ENCODE measurements at regions not wholly inside any gene's neighbourhood (a gene's known extent, or its start where the extent isn't known, plus 50 kb on each side); places are given as distances from the start of the nearest gene placed in this dataset.

- Histone ChIP-seq H3K4me3 (no peak overlapping the region), H3K27ac (no peak overlapping the region), H3K4me1 (ENCODE audit: low read depth) (peaks cover 16% of the 10 kb centered on the region), H3K27me3 (no peaks in the 10 kb centered on the region), H3K9me3 (ENCODE audit: low read depth) (no peaks in the 10 kb centered on the region), H3K36me3 (no peaks in the 10 kb centered on the region)
- DNase-seq (ENCODE audit: low read depth in 1 of 2, low spot score in 1 of 2): no peak
- no peak for TF ChIP-seq CTCF (IDR thresholded peaks at IDR 0.05; ENCODE audit: low read depth, low read length)
Observed at GRCh38 chr6:113356139-113356538, 501.0 kb upstream of the MARCKS start.

GRCh38 chr6:113357041-113357440 is 500.1 kb upstream of the MARCKS start:
- no peak for DNase-seq (ENCODE audit: low read depth in 1 of 2, low spot score in 1 of 2)
- Histone ChIP-seq H3K36me3 (no peaks in the 10 kb centered on the region), H3K9me3 (ENCODE audit: low read depth) (no peaks in the 10 kb centered on the region), H3K4me1 (ENCODE audit: low read depth) (peaks cover 16% of the 10 kb centered on the region), H3K4me3 (no peak overlapping the region), H3K27me3 (no peaks in the 10 kb centered on the region), H3K27ac (no peak overlapping the region)
- TF ChIP-seq CTCF (IDR thresholded peaks at IDR 0.05; ENCODE audit: low read depth, low read length): no peak

GRCh38 chr6:113358063-113358583 is 499.0 kb upstream of the MARCKS start:
- no peak for DNase-seq (ENCODE audit: low read depth in 1 of 2, low spot score in 1 of 2)
- H3K4me1 ChIP-seq (ENCODE audit: low read depth): peaks cover 22% of the 10 kb centered on the region
- H3K36me3 ChIP-seq: no peaks in the 10 kb centered on the region
- H3K27me3 ChIP-seq: no peaks in the 10 kb centered on the region
- no peak overlapping the region for H3K27ac ChIP-seq
- H3K4me3 ChIP-seq: no peak overlapping the region
- no peak for TF ChIP-seq CTCF (IDR thresholded peaks at IDR 0.05; ENCODE audit: low read depth, low read length)
- no peaks in the 10 kb centered on the region for H3K9me3 ChIP-seq (ENCODE audit: low read depth)

GRCh38 chr6:113359155-113360140 is 497.7 kb upstream of the MARCKS start:
- no peak for TF ChIP-seq CTCF (IDR thresholded peaks at IDR 0.05; ENCODE audit: low read depth, low read length)
- no peaks in the 10 kb centered on the region for H3K36me3 ChIP-seq
- no peaks in the 10 kb centered on the region for H3K9me3 ChIP-seq (ENCODE audit: low read depth)
- peaks cover 22% of the 10 kb centered on the region for H3K4me1 ChIP-seq (ENCODE audit: low read depth)
- peak; percentile 43 to 60 for DNase-seq (ENCODE audit: low read depth in 1 of 2, low spot score in 1 of 2)
- peak overlapping the region; percentile 31 for H3K27ac ChIP-seq
- H3K27me3 ChIP-seq: no peaks in the 10 kb centered on the region
- H3K4me3 ChIP-seq: no peak overlapping the region

GRCh38 chr6:113361014-113361645 is 496.0 kb upstream of the MARCKS start:
- H3K4me1 ChIP-seq (ENCODE audit: low read depth): peaks cover 22% of the 10 kb centered on the region
- no peak for TF ChIP-seq CTCF (IDR thresholded peaks at IDR 0.05; ENCODE audit: low read depth, low read length)
- H3K27me3 ChIP-seq: no peaks in the 10 kb centered on the region
- H3K9me3 ChIP-seq (ENCODE audit: low read depth): no peaks in the 10 kb centered on the region
- H3K36me3 ChIP-seq: no peaks in the 10 kb centered on the region
- no peak overlapping the region for H3K27ac ChIP-seq
- H3K4me3 ChIP-seq: no peak overlapping the region
- DNase-seq (ENCODE audit: low read depth in 1 of 2, low spot score in 1 of 2): peak in 1 of 2 donors; percentile 60
